HG02571 (cell line): ENCODE measurements at regions not wholly inside any gene's neighbourhood (a gene's known extent, or its start where the extent isn't known, plus 50 kb on each side); places are given as distances from the start of the nearest gene placed in this dataset.

Source experiments
- ATAC-seq: cut with Tn5 transposase; IDR thresholded peaks from one replicate; pipeline ENCODE4 v1.9.1; 2021; ENCODE audit warnings: mild to moderate bottlenecking, moderate library complexity; ENCODE audit not compliant: unreplicated experiment

DNA sequence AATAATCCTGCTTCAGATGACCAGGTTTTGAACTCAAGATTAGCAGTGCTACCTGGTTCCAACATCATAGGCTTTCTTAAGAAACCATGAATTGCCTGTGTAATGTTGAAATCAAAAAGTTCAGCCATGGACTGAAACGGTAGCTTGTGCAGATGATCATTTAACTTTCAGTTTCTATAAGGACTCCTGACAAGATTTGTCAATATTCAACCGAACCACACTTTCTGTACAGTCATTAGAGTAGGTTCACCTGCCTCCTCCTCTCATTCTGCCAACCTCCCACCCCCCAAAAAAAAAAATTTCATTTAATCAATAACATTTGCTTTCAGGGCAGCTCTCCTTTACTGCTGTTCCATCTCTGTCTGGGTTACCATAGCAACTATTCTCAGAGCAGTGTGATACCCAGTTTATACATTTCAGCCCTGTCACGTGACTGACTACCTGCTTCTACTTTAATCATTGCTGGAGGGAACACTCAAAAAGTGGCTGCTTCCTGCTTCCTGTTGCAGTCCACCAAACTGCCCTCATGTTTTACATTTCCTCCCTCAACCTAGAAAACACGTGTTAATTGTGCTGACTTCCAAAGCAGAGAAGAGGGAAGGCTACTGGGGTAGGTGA is 275.5 kb downstream of the SS18 start:
- peak; percentile 88 for ATAC-seq

DNA sequence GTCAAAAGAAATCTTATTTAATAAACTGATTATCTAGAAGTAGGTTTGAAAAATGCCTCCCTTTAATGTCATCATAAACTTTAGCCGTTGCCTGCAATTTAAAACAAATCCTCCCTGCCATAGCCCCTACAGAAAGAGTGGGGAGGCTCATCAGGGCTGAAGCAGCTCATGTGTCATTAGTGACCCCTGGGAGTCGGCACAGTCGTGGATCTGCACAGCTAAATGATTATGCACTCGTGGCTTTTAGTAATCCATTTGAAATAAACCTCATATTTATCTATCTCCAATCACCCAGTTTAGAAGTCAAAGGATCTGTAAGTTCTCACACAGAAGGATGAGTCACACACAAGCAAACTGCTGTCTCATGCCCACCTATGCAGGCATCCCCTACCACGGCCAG is 277.3 kb downstream of the SS18 start:
- no peak for ATAC-seq

- ATAC-seq = no peak
Measured at GRCh38 chr18:25810736-25811135, 279.7 kb downstream of the SS18 start.

- ATAC-seq = no peak
Measured at GRCh38 chr18:25805939-25806338, 284.5 kb downstream of the SS18 start.

- ATAC-seq = no peak
Measured at GRCh38 chr18:25805323-25805722, 285.1 kb downstream of the SS18 start.

- ATAC-seq = no peak
Measured at GRCh38 chr18:25799231-25799630, 291.2 kb downstream of the SS18 start.

DNA sequence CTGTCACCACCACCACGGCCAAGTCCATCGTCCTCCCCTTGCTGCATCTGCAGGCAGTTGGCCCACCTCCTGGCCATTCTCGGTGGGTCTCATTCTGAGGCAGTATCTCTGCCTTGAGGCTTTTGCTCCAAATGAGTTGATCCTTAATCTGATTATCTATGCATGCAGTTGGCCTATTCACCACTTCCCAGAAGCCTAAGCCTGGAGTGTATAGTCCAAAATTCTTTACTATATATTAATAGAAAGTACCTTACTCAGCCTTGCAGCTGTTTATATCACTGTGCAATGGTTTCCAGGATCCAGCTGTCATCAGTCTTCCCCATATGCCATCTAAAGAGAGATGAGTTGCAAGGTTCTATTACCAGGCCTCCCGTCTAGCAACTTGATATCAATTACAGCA is 292.4 kb downstream of the SS18 start:
- ATAC-seq = no peak

DNA sequence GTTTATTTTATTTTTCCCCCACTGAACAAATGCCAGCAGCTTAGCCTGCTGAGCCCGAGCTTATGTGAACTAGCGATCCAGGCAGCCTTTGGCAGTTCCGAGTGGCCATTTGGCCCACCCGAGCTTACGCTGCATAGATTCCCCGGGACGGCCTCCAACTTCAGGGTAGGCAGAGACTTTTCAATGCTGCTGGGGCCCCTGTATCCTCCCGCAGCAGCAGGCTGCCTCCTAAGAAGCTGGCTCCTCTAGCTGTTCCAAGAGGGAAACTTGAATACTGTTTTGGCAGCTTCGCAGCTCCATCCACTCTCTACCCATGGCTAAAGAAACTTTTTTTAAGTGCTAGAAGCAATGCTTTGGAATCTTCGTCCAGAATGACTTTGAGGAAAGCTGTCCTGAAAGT is 295.2 kb downstream of the SS18 start:
- no peak for ATAC-seq

- ATAC-seq = no peak
Measured at GRCh38 chr18:25787276-25787675, 303.1 kb downstream of the SS18 start.

DNA sequence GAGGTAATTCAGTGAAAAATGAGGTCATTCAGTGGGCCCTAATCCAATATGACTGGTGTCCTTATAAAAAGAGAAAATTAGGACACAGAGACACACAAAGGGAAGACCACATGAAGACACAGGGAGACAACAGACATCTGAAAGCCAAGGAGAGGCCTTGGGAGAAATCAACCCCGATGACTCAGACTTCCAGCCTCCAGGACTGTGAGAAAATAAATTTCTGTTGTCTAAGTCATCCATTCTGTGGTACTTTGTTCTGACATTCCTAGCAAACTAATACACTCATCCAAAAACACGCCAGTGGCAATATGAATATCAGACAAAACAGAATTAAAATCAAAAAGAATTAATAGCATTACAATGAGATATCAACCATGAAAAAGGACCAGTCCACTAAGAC is 303.7 kb downstream of the SS18 start:
- no peak for ATAC-seq

DNA sequence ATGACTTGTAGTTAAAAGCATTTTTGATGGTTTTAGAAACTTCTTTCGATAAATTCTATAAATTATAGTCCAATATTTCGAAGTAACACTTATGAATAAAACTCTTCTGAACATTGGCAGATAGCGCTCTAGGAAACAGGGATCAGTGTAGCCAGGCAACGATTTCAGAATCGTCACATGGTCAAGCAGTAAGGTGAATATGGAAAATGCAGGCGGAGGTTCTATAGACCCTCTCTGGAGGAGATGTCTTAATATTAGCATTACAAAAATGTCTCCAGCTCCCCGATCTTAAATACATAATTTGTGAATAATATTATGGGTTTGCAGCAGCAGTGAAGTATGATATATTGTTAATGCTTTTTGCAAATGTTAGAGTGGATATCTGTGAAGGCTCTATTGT is 310.3 kb downstream of the SS18 start:
- ATAC-seq = no peak

DNA sequence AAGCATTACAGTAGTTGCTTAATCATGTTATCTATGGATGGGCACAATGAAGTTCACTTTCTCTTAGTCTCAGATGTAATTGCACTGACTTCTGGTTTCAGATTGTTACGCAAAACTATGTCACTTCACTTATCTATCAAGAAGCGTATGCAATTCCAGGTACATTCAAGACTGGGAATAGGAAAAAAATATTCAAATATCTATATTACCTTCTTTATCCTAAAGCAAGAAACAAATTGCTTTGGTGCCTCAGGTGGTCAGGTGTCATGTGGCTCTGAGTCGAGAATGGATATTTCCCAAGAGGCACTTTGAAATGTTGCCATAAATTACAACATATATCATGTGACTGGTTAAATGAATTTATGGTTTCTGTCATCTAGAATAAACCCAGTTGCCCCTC is 318.6 kb downstream of the SS18 start:
- no peak for ATAC-seq

DNA sequence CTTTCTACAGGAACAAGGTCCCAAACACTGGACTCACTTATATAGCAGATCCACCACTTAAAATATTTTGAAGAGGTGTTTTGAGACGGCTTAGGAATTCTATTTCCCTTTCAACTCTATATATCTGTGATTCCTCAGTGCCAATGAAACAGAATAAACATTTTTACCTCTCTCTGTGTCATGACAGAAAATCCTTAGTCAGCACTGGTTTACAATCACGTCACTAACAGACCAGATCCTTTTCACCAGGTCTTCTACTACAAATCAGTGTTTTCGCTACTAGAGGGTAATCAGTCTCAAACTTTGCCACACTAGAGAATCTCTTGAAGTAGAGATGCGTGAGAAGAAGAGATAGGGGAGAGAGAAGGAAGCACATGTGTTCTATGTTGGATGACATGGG is 325.6 kb downstream of the SS18 start:
- no peak for ATAC-seq

DNA sequence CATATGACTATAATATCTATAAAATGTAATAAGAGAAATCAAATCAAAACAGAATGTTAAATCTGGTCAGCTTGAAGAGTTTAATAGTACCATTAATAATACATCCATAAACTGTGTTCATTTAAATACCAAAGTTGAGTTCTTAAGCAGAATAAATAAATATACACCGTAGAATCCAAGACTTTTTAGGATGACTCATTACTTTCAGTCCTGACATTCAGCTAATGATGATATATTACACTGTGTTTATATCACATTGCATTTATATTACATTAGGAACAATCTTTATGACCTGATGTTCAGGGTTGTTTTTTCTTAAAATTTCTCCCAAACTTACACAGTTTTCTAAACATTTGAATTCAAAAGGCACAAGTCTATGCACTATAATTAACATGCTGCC is 331.3 kb downstream of the SS18 start:
- no peak for ATAC-seq

- ATAC-seq = no peak
Measured at GRCh38 chr18:25743646-25744151, 346.7 kb downstream of the SS18 start.

DNA sequence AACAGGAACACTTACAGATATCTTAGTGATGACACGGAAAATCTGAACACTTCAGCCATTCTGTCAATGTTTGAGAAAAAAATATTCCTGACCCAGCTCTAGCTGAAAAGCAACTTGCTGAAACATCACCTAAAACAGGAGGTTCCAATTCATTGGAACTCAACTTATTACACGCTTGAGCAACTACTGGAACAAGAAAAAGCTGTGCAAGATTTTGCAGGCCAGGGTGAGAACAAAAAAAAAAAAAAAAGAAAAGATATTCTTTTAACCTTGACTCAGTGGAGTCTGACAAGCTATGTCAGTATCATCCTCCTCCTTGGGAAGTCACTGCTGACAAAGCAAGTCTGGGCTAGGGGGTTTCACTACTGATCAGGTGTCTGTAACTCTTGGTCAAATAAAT is 351.0 kb downstream of the SS18 start:
- ATAC-seq = no peak

- no peak for ATAC-seq
Measured at GRCh38 chr18:25737710-25738311, 352.6 kb downstream of the SS18 start.

GRCh38 chr18:25736516-25736915 is 353.9 kb downstream of the SS18 start:
- ATAC-seq = no peak

DNA sequence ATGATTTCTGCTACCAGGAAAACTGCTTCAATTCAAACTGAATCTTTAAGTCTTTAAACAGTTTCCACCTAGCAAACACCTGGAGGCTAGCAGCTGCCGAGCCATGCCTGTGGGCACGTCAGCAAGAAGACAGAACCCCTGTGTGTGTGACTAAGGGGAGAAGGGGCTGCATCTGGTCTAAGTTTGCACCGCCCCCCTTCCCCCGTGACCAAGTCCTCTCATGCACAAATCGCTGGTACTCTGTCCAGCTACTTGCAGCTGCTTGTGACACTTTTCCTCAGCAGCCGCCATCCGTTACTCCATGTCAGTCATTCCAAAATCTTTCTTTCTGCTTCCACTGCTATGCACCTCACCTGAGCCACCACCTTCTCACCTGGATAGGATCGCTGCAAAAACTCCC is 355.0 kb downstream of the SS18 start:
- no peak for ATAC-seq

- no peak for ATAC-seq
Measured at GRCh38 chr18:25734336-25734735, 356.1 kb downstream of the SS18 start.

GRCh38 chr18:25732862-25733261 is 357.6 kb downstream of the SS18 start:
- ATAC-seq = no peak

DNA sequence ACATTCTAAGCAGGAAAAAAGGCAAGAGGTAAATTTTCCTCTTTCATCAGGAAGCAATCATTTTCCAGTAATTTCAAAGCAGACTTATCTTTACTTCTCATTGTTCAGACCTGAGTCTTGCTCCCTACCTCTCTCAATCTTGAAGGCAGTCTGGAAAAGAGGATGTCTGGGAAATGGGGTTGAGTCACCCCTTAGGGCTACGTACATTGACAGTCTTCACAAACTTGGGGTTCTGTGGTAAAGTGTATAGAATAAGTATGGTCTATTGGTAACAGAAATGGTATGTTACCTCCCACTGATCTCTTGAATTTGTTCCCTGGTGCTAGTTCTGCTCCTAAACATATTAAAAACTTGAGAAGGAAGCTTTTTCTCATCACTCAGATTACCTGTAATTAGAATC is 361.3 kb downstream of the SS18 start:
- ATAC-seq = no peak
